HK-2 (cell line): ENCODE measurements at regions not wholly inside any gene's neighbourhood (a gene's known extent, or its start where the extent isn't known, plus 50 kb on each side); places are given as distances from the start of the nearest gene placed in this dataset.
"Not testable (repeated sequence)": the region's sequence is repeated elsewhere in the genome, so short reads cannot be mapped to it uniquely, and the experiment has no call there.

Experiments
- DNase-seq: peaks from one replicate; pipeline ENCODE4 v3.0.0-alpha.2; 2018; ENCODE audit not compliant: unreplicated experiment

DNA sequence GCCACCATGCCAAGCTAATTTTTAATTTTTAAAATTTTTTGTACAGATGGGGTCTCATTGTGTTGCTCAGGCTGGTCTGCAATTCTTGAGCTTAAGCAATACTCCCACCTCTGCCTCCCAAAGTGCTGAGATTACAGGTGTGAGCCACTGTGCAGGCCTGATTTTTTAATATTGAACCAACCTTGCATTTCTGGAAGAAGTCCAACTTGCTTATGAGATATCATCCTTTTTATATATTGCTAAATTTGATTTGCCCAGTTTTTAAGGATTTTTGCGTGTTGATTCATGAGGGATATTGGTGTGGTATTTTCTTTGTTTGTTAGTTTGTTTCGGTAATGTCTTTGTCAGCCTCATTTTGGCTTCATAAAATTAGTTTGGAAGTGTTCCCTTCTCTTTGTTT, 196.4 kb downstream of the SEC14L1 start:
- DNase-seq = no peak

DNA sequence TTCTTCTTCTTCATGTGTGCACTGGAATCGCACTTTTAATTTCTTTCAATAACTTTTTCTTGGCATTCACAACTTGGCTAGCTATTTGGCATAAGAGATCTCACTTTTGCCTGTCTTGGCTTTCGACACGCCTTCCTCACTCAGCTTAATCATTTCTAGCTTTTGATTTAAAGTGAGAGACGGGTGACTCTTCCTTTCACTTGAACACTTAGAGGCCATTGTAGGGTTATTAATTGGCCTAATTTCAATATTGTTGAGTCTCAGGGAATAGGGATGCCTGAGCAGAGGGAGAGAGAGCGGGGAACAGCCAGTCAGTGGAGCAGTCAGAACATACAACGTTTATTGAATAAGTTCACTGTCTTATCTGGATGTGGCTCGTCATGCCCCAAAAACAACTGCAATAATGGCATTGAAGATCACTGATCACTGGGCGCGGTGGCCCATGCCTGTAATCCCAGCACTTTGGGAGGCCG, 200.3 kb downstream of the SEC14L1 start:
- no peak for DNase-seq

DNA sequence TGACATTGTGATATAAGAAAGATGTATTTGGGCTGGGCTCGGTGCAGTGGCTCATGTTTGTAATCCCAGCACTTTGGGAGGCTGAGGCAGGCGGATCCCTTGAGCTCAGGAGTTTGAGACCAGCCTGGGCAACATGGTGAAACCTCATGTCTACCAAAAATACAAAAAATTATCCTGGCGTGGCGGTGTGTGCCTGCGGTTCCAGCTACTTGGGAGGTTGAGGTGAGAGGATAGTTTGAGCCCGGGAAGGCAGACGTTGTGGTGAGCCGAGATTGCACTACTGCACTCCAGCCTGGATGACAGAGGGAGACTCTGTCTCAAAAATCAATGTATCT, 201.9 kb downstream of the SEC14L1 start:
- not testable (repeated sequence) for DNase-seq

DNA sequence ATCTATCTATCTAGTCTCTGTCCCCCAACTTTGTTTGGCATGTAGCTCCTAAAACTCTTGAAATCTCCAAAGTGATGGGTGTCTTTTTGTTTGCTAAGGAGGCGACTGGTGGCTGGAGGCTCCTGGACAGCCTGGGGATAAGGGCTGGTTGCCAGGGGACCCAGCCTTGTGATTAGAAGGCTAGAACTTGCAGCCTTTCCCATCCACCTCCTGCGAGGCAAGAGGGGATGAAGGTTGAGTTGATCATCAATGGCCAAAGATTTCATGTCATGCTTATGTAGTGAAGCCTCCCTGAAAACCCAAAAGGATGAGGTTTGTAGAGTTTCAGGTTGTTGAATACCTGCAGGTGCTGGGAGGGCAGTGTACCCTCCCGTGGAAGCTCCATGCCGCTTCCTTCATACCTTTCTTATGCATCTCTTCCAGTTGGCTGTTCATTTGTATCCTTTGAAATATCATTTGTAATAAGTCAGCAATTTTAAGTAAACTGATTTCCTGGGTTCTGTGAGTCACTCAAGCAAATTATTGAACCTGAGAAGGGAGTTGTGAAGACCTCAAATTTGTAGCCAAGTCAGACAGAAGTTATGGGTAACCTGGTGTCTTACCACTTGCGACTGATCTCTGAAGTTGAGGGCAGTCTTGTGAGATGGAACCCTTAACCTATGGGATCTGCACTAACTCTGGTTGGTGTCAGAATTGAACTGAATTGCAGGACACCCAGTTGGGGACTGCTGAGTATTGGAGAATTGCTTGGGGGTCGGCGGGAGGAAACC, 202.4 kb downstream of the SEC14L1 start:
- no peak for DNase-seq

DNA sequence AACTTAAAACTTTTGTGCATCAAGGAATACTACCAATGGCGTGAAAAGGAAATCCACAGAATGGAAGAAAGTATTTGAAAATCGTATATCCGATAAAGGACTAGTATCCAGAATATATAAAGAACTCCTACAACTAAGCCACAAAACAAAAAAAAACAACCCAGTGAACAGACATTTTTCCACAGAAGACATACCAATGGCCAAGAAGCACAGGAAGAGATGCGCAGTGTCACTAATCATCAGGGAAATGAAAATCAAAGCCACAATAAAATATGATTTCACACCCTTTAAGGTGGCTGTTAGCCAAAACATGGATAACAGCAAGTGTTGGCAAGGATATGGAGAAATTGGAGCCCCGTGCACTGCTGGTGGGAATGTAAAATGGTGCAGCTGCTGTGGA, 203.3 kb downstream of the SEC14L1 start:
- DNase-seq = no peak

DNA sequence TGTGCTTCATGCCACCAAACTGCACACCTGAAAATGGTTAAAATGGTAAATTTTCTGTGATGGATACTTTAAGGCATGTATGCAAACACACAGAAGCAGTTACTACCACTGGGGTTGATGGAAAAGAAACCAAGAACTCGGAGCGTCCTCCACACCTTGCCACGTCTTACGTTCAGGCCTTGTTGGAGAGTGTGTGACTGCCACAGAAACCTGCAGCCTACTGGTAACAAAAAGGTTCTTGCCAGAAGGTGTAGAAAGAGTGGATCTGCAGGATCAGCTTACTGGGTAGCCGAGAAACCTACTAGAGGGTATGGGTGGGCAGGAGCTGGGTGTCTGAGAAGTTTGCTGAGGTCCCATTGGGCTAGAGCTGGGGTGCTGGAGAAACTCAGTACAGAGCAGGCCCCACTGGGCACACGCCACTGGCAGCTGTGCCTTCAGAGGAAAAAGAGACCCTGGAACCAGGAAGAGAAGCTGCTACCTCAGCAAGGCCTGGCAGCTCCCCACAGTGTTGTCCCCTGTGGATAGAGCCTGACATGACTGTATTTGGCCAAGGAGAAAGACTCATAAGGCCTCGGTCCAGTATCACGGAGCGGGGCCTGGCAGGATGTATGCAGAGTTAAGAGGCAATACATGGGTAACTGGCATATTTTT, 204.6 kb downstream of the SEC14L1 start:
- no peak for DNase-seq

- DNase-seq = no peak
Measured at GRCh38 chr17:77346765-77347164, 206.0 kb downstream of the SEC14L1 start.

DNA sequence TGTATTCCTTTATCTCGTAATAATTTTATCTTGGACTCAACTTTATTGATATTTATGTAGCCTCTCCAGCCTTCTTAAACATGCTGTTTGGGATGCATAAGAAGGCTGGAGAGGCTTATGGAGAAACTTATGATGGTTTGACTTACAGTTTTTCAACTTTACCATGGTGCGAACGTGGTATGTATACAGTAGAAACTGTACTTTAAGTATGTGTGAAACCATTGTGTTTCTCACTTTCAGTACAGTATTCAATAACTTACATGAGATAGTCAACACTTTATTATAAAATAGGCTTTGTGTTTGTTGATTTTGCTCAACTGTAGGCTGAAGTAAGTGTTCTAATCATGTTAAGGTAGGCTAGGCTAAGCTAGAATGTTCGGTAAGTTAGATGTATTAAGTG, 206.8 kb downstream of the SEC14L1 start:
- no peak for DNase-seq

DNA sequence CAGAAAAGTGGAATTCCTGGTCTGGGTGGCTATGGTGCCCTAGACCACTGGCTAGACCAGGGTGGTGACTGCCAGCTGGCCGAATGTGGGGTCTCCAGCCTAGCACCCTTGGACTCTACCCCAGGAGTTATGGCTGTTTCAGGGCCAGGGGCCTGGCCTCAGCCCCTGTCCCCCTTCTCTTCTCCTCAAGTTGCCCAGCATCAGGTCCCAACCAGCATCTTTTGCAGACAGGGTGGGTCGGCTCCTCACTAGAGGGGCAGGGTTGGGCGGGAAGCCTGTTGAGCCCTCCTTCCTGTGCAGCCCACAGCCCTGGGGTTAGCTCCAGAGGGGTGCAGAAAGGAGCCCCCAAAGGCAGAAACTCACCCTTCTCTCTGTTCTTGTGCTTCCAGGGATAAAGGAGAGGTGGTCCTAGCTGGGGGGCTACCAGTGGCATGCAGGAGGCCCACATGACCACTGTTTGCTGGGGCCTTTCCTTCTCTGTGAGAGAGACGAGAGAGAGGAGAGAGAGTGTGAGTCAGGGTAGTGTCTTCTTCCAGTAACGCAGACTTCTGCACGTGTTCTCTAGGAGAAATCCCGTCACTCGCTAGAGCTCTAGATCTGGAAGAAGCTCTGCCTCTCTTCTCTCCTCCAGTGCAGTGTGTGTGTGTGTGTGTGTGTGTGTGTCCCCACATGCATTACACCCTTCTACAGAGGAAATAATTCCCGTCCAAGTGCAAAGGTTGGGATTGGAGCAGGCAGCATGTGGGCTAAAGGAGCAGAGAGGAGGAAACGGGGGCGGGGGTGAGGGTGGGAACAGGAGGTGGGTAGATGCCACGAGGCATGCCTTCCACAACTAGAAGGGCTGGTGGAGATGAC, 209.4 kb downstream of the SEC14L1 start:
- no peak for DNase-seq

DNA sequence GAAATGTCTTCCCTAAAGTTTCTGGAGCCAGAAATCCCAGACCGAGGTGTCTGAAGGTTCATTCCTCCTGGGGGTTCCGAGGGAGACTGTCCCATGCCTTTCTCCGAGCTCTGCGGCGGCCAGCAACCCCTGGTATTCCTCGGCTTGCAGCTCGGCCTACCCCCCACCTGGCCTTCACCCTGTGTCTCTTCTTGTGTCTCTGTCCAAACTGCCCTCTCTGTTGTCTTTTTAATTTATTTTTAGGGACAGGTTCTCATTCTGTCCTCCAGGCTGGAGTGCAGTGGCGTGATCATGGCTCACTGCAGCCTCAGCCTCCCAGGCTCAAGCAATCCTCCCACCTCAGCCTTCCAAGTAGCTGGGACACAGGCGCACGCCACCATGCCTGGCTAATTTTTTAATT, 211.7 kb downstream of the SEC14L1 start:
- DNase-seq = no peak

GRCh38 chr17:77352996-77353395, 212.2 kb downstream of the SEC14L1 start:
- DNase-seq = no peak

DNA sequence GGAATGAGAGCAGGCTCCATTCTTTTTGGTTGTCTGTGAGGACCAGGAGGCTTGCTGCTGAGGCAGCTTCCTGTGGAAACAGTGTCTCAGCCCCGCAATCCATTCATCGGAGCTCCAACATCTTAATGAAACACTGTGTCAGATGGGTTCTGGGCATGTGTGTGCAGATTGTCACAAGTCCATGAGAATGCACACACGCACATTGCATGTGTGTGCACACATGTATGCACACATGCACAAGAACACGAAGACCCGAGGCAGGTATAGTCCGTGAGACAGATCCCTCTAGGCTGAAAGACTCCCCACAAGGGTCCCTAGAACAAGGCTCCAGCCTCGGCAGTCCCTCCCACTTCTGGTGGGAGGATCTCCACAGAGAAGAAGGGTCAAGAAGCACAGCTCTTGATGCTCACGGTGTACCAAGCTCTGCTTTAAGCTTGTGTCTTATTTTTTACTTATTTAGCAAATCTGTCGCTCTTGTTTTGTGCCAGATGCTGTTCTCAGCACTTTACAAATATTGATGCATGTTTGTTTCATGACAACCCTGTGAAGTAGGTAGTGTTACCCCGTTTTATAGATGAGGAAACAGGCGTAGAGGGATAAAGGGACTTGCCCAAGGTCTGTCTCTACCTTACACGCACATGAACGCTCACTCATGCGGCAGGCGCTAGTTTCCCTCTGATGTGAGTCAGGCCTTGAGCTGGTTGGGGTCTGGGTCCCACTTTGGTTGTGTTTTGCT, 213.1 kb downstream of the SEC14L1 start:
- no peak for DNase-seq

- no peak for DNase-seq
Measured at GRCh38 chr17:77354420-77354669, 213.6 kb downstream of the SEC14L1 start.

GRCh38 chr17:77354670-77355455, 214.1 kb downstream of the SEC14L1 start:
- no peak for DNase-seq

DNA sequence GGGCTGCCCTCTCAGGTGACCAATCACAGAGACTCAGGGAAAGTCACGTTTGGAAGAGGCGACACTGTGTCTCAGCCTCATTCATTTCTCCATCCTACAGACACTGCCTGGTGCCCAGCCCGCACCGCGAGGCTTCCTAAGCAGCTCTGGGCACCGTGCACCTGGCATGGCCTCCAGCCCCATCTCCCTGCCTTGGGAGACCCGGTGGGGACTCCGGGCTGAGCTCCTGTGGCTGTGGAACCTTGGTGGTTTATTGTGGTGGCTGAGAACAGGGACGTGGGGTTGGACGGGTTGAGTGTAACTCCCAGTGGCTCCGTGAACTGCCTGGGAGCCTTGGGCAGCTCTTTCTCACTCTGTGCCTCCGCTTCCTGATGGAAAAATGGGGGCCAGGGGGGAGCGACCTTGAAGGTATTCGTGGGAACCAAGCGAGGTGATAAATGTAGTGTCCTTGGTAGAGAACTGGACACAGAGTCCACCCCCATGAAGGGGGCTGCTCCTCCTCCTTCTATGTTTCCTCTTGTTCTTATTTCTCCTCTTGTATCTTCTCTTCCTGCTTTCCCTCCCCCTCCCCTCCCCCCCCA, 215.4 kb downstream of the SEC14L1 start:
- DNase-seq = no peak

- DNase-seq = no peak
Measured at GRCh38 chr17:77356690-77357201, 216.0 kb downstream of the SEC14L1 start.

- DNase-seq = no peak
Measured at GRCh38 chr17:77358801-77359200, 218.0 kb downstream of the SEC14L1 start.

DNA sequence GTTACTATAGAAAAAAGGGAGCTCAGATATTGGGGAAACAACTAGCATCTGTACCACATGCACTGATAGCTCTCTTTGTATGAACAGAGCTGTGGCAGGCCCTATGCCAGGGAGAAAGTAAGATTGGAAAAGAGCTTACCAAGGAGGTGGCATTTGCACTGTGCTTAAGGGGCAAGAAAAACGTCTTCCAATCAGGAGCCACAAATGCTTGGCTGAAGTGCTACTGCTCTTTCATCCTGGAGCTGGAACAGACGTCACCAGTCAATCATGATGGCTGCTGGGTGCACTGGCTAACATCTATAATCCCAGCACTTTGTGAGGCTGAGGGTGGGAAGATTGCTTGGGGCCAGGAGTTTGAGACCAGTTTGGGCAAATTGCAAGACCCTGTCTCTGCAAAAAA, 218.5 kb downstream of the SEC14L1 start:
- DNase-seq = no peak

GRCh38 chr17:77361986-77362620, 221.3 kb downstream of the SEC14L1 start:
- DNase-seq = no peak

GRCh38 chr17:77363821-77364361, 223.1 kb downstream of the SEC14L1 start:
- DNase-seq = peak; percentile 75
